HG03280 (cell line): ENCODE measurements at regions not wholly inside any gene's neighbourhood (a gene's known extent, or its start where the extent isn't known, plus 50 kb on each side); places are given as distances from the start of the nearest gene placed in this dataset.

Source experiments
- ATAC-seq: cut with Tn5 transposase; IDR thresholded peaks from one replicate; pipeline ENCODE4 v1.9.1; 2021; ENCODE audit warnings: mild to moderate bottlenecking, moderate library complexity; ENCODE audit not compliant: unreplicated experiment

- ATAC-seq = no peak
Measured at GRCh38 chr14:49994951-49995561, 102.2 kb downstream of the ARF6 start.

DNA sequence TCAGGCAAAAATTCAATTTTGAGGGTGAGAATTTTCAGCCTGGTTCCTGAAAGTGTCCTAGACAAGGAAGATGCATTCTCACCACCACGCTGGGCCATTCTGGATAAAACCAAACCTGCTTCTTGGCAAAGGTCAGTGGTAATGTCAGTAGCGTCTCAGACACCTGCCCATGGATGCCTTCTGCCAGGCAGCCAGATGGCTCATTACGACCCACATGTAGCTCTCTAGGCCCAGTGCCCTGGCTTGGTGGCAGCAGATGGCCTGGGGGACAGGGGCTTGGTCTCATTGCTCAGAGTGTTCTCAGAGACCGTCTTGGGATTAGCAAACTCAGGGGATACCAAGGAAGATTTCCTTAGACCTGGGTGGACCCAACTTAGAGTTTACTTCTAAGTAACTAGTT, 105.1 kb downstream of the ARF6 start:
- ATAC-seq = no peak

DNA sequence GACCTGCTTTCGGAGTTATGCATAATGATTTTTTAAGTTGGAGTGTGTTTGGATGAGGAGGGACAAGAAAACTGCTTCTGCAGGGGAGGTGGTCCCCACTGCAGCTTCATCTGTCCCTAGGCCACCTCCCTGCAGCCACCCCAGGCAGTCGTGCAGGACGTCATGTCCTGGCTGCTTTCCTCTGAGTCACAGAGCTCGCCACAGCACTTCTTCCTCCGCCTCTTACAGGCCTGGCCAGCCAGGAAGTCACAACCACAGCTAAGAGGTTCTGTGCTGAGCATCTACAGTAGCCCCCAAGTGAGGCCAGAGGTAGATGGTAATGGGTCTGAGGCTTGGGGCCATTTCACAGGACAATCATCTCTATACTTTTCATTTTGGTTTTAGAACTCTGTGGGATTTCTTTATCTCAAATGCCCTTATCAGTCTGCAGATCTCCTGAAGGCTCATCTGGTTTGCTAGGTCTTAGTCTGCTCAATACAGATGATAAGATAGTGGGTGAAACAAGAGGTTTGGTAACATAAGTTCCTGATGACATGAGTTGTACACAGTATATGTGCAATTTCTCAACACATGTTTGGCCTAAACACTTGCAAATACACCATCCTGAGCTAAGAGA, 106.4 kb downstream of the ARF6 start:
- peak; percentile 48 for ATAC-seq

DNA sequence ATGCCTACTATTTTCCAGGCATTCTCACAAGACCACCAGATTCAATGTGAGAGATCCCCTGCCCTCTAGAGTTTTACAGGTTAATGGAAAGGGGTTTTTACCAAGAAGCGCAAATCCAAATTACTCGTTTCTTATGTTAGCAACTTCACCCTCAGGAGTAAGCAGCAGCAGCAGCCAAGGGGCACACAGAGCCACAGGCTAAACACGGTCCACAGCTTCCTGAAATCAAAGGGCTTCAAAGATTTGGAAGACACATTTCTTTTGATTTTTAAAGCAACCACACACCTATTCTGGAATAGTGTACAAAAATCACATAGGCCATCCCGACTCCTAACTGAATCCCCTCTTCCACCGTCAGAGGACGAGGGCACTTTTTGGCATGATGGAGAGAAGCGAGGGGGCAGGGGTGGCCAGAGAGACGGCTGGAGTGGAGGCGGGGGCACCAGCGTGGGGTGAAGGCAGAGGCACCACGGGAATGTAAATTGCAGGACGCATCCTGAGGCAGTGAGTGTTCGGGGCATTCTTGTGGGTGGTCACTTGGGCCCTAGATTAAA, 107.0 kb downstream of the ARF6 start:
- no peak for ATAC-seq

DNA sequence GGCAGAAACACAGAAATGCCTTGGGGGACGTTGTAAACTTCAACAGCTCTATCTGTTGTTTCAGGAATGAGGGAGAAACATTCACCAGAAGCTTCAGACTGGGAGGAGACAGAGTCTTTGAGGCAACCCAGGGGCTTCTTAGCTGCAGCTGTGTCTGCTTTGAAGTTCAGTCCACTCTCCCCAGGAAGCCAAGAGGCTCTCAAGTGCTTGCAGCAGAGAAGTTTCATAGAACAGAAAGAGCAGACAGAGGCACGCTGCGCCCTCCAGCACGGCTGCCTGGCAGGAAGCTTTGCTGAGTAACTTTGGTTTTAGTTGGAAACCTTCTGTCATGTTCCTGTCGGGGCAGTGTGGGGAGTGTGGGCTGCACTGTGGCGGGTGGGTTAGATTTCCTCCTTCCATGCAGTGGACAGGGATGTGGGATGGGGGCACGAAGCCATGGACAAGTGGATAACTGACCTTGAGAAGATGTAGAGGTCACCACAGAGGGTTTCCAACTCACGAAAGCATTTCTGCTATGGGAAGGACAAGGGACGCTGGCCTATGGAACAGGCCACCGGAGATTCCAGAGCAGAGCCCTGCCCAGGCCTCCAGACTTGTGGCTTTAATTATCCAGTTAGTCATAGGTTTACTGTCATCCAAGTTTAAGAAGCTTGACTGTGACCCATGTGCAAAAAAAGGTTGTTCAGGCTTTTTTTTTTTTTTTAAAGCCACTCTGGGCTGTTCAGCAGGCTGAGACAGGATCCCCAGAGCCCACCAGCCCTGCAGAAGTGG, 107.7 kb downstream of the ARF6 start:
- no peak for ATAC-seq

- ATAC-seq = peak; percentile 15
Measured at GRCh38 chr14:50001151-50001998, 108.5 kb downstream of the ARF6 start.

- no peak for ATAC-seq
Measured at GRCh38 chr14:50001999-50002925, 109.4 kb downstream of the ARF6 start.

DNA sequence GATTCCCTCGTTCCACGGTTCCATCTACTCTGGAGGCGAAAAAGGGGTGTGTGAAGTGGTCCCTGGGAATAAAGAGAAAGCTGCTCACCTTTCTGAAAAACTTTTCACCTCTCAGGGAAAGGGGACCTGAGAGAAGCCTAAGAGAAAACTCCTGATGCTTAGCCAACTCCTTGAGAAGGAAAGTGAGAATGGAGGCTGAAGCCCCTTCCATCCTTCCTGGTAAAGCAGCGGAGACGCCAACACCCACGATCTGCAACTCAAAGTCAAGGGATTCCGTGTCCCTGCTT, 110.0 kb downstream of the ARF6 start:
- ATAC-seq = no peak

GRCh38 chr14:50003213-50004021, 110.5 kb downstream of the ARF6 start:
- ATAC-seq = peak; percentile 58

DNA sequence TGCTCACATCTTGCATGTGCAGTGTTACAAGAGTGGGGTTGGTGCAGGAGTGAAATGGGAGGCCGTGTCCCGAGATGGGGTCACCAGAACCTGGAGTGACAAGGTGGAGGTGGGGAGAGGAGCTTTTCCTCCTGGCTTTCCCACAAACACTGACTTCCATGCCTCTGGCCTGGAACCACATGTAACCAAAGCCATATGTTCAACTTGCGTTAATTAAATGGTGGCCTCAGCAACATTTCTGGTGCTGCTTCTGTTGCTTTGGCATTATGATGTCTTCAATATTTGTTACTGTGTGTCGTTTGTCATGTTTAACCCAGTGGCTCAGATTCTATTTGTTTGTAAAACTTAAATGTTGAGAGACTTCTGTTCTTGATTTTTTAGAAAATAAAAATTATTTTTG, 110.2 kb downstream of the VCPKMT start:
- no peak for ATAC-seq

GRCh38 chr14:50007123-50007903, 109.1 kb downstream of the VCPKMT start:
- no peak for ATAC-seq

GRCh38 chr14:50008562-50008961, 107.8 kb downstream of the VCPKMT start:
- no peak for ATAC-seq

GRCh38 chr14:50008974-50009373, 107.4 kb downstream of the VCPKMT start:
- ATAC-seq = no peak

GRCh38 chr14:50010752-50011151, 105.6 kb downstream of the VCPKMT start:
- ATAC-seq = no peak

- ATAC-seq = no peak
Measured at GRCh38 chr14:50011242-50011641, 105.1 kb downstream of the VCPKMT start.

GRCh38 chr14:50012644-50013043, 103.7 kb downstream of the VCPKMT start:
- ATAC-seq = no peak

- no peak for ATAC-seq
Measured at GRCh38 chr14:50013198-50013918, 103.0 kb downstream of the VCPKMT start.

DNA sequence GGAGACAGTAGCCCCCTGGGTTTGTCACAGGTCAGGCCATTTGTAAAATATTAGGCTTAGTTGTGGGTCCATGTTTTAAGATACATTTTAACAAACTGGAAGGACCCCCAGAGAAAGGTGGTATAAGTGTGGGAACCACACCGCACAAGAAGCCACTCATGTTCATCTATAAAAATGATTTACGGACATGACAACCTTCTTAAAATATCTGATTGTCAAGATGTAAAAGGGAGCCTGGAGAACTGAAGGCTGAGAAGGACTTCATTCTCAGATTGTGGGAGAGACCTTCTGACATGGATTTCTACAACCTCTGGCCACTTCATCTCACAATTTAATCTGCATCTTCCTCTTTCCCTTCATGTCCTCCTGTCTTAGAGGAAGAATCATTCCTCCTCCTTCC, 102.4 kb downstream of the VCPKMT start:
- no peak for ATAC-seq
